C1 segment of cervical spinal cord (tissue), 14 donors: ENCODE measurements at regions not wholly inside any gene's neighbourhood (a gene's known extent, or its start where the extent isn't known, plus 50 kb on each side); places are given as distances from the start of the nearest gene placed in this dataset.
"Not testable (repeated sequence)": the region's sequence is repeated elsewhere in the genome, so short reads cannot be mapped to it uniquely, and the experiment has no call there.

Source experiments
- DNase-seq, 14 donors: peaks; one replicate each; lab custom pipeline; 2025; lab: John Stamatoyannopoulos, UW

DNA sequence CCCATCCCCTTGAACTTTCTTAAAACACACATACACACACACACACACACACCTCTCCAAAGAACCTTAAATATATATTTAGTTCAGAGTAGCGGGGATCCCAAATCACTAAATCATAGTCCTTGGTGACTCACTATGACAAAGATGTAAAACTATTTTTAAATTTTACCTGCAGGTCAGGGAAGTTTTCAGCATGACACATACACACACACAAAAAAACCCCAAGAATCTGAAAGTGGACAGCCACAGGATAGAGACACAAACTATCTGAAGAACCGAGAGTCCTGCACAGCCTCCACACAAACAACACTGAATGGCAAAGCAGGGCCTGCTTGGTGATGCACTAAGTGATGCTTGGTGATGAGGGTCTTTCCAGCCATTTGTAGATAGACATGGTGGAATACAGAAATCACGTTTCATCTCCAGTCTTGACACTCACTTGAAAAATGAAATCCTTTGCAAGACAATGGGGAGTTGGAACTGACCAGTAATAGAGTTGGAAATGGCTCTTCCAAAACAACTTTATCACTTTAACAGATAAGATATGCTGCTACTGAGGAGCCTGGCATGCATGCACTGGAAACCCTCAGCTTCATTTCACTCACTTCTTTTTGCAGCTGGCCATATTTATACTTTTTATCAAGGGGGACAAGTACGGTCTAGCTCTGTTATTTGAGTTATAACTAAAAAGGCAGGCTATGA lies 307.3 kb downstream of the RAPGEF2 start:
- DNase-seq = no peak

DNA sequence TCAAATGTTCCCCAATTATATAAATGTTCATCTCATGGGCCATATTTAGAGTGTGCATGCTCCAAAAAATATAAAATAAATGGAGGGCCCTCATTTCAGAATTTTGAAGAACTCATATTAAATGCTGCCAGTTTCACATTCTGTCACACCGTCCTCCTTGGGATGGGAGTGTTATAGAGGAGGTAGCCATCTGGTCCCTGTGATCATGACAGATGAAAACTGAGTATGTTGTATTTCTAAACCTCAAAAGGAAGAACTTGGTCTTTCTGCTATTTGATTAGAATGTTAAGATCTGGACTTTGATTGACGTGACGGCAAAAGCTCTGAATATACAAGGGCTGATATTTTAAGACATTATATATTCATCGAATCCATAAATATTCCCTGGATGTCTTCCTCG lies 308.0 kb downstream of the RAPGEF2 start:
- DNase-seq = no peak

DNA sequence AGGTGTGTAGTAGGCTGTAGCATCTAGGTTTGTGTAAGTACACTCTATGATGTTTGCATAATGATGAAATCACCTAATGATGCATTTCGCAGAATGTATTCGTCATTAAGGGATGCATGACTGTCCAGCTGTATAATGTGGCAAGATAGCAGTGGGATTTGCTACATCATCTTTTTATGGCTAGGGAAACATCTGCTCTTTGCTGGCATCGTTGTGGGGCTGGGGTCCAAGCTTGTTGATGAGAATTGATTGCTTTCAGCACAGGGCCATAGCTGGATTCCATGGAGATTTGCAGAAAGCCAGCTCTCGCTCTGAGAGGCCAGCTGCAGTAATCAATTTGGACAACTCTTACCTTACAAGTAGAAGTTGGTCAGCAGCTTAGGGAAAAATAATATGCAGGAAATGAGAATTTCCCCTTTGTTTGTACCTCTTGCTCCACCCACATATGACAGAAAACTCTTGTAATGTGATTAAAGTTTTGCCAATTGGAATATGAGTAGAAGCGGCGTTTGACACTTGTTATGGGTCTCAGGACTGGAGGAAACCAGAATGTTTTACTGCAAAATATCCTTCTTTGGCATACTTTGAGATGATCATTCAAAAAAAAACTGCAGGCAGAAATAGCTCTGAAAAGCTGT lies 310.5 kb downstream of the RAPGEF2 start:
- no peak for DNase-seq

DNA sequence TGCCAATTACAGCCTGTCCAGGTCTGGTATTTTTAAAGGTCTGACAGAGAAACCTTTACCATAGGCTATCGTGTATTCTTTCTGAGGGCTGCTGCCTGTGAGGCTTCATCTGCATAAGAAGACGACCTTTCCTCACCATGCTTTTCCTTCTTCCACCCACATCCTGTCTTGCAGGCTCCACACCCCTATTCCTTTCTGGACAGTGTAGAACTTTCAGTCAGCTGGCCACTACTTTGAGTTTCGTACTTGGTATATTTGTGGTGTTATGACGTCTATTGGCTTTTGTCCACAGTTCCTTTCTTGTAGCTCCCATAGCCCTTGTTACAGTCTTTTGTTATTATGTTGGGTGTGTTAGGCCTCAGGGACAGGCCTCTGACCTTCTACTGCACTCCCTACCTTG lies 311.4 kb downstream of the RAPGEF2 start:
- DNase-seq = no peak

DNA sequence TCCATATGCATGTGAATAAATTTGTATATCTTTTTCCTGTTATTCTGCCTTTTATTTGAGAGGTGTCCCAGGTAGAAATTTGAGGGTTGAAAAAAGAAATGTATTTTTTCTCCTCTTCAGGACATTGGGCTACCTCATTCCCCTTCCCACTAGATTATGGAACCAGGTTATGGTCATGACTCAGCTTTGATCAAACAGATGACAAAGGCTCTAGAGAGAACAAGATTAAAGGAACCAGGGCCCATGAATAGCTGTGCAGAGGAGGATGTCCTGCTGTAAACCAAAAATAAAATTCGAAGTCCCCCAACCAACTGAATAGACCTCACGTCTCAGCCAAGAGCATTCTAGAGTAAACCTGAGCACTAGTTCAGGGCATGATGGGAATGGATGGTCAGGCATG lies 313.2 kb downstream of the RAPGEF2 start:
- DNase-seq = no peak

DNA sequence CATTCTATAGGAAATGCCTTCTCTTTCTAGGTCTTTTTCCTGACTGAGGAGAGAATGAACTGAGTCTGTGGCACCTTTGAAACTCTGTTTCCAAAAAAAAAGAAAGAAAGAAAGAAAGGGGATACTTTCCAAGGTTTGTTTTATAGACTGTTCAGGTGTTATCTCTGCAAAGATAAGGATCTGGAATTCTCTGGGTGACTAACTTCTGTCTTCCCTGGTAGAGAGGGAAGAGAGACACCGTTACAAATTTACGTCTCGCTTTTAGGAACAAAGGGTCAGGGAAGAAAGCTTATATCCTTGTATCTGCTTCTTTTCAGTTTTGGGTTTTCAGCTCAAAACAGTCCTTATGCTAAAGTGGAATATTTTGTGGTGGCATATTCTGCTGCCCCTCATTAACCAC lies 314.1 kb downstream of the RAPGEF2 start:
- no peak for DNase-seq

DNA sequence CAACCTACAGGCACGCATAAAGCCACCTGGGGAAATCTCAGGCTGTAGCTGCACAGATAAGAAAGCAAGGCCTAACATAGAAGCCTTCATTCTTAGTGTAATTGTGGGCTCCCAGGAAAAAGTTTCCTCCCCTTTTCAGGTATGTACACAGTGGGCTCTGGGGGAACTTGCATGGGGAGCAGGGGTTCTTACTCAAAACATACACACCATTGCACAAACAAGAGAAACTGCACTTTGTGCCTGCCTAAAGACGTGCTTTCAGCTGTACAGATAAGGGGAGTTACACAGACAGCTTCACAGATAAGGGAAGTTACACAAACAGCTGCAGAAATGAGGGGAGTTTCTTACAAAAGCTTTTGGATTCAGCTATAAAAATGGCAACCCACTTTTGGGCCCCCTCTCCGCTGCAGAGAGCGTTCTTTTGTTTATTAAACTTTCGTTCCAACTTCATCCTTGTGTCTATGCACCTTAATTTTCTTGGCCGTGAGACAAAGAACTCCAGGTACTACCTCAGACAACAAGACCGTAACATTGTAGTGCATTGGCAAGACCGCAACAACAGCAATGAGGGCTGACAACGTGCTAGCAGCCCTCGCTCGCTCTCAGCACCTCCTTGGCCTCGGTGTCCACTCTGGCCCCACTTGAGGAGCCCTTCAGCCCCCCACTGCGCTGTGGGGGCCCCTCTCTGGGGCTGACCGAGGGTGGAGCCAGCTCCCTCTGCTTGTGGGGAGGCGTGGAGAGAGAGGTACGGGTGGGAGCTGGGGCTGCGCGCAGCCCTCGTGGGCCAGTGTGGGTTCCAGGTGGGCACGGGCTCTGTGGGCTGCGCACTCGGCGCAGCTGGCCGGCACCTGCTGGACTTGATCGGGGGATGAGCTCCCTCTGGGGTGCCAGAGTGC lies 317.5 kb downstream of the RAPGEF2 start:
- no peak for DNase-seq

DNA sequence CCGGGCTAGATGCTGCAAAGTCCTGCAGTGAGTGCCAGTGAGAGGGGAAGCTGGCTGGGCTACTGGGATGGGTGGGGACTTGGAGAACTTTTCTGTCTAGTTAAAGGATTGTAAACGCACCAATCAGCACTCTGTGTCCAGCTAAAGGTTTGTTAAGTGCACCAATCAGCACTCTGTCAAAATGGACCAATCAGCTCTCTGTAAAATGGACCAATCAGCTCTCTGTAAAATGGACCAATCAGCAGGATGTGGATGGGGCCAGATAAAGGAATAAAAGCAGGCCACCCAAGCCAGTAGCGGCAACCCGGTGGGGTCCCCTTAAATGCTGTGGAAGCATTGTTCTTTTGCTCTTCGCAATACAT lies 318.2 kb downstream of the RAPGEF2 start:
- DNase-seq = not testable (repeated sequence)

GRCh38 chr4:159422019-159422418 lies 319.1 kb downstream of the RAPGEF2 start:
- no peak for DNase-seq

DNA sequence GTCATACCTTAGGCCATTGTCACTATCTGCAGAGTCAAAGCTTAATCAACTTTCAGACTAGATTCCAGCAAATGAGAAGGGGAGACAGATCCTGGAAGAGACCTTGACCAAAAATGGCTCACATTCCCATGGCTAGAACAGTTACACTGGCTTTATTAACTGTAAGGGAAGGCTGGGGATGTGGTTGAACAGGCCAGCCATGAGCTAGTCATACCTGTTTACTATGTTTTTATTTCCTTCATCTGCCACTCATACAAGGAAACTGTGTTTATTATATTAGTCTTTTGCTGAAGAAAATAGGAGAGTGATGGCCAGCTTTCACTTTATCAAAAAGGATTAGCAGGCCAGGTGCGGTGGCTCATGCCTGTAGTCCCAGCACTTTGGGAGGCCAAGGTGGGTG lies 319.7 kb downstream of the RAPGEF2 start:
- no peak for DNase-seq

DNA sequence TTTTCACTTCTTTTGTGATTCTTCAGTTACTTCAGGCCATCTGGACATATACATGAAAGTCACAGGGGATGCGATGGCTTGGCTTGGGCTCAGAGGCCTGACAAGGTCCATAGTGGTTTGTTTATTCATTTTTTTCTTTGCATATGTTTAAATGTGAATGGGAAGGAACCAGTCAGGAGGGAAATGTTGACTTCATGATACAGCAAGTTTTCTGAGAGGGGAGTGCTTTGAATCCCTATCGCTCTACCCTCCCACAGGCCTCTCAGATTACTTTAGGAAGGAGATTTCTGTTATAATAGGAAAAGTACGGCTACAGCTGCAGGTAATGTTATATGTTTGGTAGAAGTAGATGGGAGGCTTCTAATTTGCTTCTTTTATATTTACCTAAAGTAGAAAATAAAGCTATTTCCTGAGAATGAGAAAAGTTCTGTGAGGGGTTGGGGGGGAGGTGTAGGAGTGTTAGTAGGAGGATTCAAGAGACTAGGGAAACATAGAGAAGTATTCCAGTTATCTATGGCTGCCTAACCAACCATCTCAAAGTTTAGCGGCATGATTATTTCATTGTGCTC lies 322.9 kb downstream of the RAPGEF2 start:
- no peak for DNase-seq

DNA sequence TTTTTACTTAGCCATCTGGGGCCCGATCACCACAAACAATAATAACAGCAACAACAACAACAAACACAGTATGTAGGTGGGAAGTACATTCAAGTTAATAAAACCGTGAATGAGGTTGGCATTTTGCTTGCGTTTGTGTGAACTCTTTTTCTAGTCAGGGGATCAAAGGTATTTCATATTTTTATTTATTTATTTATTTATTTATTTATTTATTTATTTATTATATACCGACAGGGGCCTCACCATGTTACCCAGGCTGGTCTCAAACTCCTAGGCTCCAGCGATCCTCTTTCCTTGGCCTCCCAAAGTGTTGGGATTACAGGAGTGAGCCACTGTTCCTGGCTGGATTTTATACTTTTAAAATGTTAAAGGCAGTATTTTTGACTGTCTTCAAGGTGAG lies 325.4 kb downstream of the RAPGEF2 start:
- no peak for DNase-seq

DNA sequence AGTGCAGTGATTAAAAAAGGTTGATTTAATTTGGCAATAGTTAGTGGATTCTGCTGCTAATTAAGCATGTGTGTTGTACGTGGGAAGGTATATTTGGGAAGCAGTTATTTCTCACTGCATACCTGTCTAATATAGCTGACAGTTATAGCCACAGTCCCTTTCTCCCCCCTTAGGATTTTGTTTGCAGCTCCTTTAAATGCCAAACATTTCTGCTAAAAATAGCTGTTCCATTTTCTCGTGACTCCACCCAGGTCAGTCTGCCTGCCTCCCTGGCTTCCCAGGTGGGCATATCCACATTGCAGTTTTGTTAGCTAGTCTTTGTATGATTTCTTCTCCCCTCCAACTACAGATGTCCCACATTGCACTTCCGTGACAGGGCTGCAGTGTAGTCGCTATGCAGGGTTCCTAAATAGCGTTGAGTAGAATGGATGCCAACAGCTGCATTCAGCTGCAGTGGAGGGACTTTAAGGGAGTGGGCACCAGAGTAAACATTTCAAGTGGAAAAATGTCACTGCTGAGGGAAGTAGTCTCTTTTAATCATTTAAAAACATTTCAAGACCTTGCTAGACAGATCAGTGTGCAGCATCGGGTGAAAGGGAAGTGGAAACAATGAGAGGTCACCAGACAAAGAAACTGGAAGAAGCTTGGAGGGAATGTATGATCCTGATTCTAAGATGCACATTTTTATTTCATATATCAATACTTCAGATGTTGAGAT lies 326.3 kb downstream of the RAPGEF2 start:
- DNase-seq = peak in 1 of 14 donors; percentile 1

- DNase-seq = no peak
These were observed 326.8 kb downstream of the RAPGEF2 start for GRCh38 chr4:159429693-159430035.

DNA sequence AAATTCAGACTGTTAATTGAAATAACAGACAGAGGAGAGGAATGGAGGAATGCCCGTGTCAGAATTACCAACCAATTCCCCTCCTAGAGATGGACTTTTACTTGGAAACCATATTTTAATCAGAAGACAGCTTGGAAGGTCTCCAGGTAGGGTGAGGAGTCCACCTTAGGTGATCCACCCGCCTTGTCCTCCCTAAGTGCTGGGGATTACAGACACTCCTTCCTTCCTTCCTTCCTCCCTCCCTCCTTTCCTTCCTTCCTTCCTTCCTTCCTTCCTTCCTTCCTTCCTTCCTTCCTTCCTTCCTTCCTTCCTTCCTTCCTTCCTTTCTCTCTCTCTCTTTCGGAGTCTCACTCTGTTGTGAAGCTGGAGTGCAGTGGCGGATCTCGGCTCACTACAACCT lies 328.0 kb downstream of the RAPGEF2 start:
- no peak for DNase-seq

DNA sequence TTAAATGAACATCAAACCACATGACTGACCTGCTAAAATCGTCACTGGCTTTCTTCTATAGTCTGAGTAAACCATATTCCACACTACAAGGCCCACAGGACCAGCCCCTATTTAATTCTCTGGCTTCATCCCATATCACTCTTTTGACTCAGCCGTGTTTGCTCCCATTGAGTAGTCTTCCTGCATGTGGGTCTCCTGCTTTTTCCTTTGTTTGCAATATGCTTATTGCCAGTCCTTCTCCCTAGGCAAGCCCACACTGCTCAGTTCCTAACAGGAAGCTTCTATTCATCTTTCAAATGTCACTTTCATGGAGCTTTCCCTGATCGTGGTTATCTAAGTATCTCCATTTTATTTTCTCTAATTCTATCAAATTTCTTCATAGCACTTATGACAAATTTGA lies 329.6 kb downstream of the RAPGEF2 start:
- DNase-seq = no peak

- no peak for DNase-seq
These were observed 330.5 kb downstream of the RAPGEF2 start for GRCh38 chr4:159433337-159433736.

- no peak for DNase-seq
These were observed 331.4 kb downstream of the RAPGEF2 start for GRCh38 chr4:159434114-159434870.

DNA sequence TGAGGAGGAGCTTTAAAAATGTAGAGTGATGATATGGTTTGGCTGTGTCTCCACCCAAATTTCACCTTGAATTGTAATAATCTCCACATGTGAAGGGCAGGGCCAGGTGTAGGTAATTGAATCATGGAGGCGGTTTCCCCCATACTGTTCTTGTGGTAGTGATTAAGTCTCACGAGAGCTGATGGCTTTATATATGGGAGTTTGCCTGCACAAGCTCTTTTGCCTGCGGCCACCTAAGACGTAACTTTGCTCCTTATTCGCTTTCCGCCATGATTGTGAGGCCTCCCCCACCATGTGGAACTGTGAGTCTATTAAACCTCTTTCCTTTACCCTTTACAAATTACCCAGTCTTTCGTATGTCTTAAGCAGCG lies 332.0 kb downstream of the RAPGEF2 start:
- DNase-seq = no peak

GRCh38 chr4:159435561-159436023 lies 332.7 kb downstream of the RAPGEF2 start:
- DNase-seq = no peak

GRCh38 chr4:159443975-159444374 lies 341.1 kb downstream of the RAPGEF2 start:
- peak in 1 of 14 donors; percentile 18 for DNase-seq
